HUES6 (cell line): ENCODE measurements at regions not wholly inside any gene's neighbourhood (a gene's known extent, or its start where the extent isn't known, plus 50 kb on each side); places are given as distances from the start of the nearest gene placed in this dataset.
"Not testable (repeated sequence)": the region's sequence is repeated elsewhere in the genome, so short reads cannot be mapped to it uniquely, and the experiment has no call there.

ENCODE experiments used
- H3K27ac ChIP-seq: 2 replicates; pipeline ENCODE4 v1.7.0; 2013; ENCODE audit warnings: low read depth, mild to moderate bottlenecking, low read length, inconsistent platforms
- H3K27me3 ChIP-seq: 2 replicates; pipeline ENCODE4 v1.6.1; 2013; ENCODE audit warnings: low read length; ENCODE audit not compliant: control insufficient read depth, insufficient read depth
- H3K36me3 ChIP-seq: 2 replicates; pipeline ENCODE4 v1.6.1; 2013; ENCODE audit warnings: low read length; ENCODE audit not compliant: control insufficient read depth, insufficient read depth
- H3K4me1 ChIP-seq: 2 replicates; pipeline ENCODE4 v1.6.1; 2013; ENCODE audit warnings: low read length; ENCODE audit not compliant: control insufficient read depth, insufficient read depth
- H3K4me3 ChIP-seq: 2 replicates; pipeline ENCODE4 v1.5.1; 2013; ENCODE audit warnings: low read depth, low read length
- H3K9ac ChIP-seq: one replicate; pipeline ENCODE4 v1.6.1; 2013; ENCODE audit warnings: mild to moderate bottlenecking, low read length
- H3K9me3 ChIP-seq: 2 replicates; pipeline ENCODE4 v1.6.1; 2013; ENCODE audit warnings: low read depth, low read length; ENCODE audit not compliant: control insufficient read depth, insufficient read depth

DNA sequence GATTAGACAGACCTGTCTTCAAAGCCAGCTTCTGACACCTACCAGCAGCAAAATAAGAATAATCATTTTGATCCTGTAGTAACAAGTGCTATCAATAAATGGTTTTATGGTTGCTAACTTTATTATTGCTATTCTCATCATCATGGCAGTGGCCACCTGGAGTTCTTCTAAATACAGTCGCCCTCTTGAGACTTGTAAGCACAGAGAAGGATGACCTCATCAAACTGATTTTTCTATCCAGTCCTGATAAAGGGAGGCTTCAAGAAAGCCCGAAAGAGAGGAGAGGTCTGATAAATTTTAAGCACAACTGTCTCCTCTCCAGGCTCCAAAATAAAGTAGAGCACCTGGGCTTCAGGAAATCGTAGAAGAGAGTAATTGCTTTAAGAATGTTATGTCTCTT, 286.4 kb downstream of the USP46 start:
- H3K4me3 ChIP-seq, result no peak overlapping the region
- H3K36me3 ChIP-seq, result no peaks in the 10 kb centered on the region
- H3K27me3 ChIP-seq, result no peaks in the 10 kb centered on the region
- peaks cover 7% of the 10 kb centered on the region for H3K4me1 ChIP-seq
- no peak overlapping the region for H3K27ac ChIP-seq
- no peaks in the 10 kb centered on the region for H3K9me3 ChIP-seq
- no peak overlapping the region for H3K9ac ChIP-seq

DNA sequence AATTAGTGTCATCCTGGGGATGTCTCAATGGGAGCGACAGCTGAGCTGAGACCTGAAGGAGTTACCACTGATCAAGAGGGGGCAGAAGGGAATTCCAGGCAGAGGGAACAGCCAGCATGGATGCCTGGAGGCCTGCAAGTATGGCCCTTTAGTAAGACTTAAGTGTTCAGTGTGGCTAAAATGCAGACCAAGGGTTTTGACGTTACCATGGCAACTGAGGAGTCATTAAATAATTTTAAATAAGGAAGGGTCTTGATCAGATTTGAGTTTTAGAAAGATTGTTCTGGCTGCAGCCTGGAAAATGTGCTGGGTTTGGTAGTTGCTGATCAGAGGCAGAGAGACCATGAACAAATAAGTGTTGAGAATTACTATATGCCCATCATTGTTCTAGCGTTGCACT, 285.5 kb downstream of the USP46 start:
- Histone ChIP-seq H3K9ac (no peak overlapping the region), H3K27ac (no peak overlapping the region), H3K27me3 (no peaks in the 10 kb centered on the region), H3K4me3 (no peak overlapping the region), H3K36me3 (no peaks in the 10 kb centered on the region), H3K9me3 (no peaks in the 10 kb centered on the region), H3K4me1 (peaks cover 10% of the 10 kb centered on the region)

- Histone ChIP-seq H3K4me3 (no peak overlapping the region), H3K9ac (no peak overlapping the region), H3K36me3 (no peaks in the 10 kb centered on the region), H3K4me1 (peaks cover 10% of the 10 kb centered on the region), H3K27ac (no peak overlapping the region), H3K27me3 (no peaks in the 10 kb centered on the region), H3K9me3 (no peaks in the 10 kb centered on the region)
Observed at GRCh38 chr4:52374877-52375276, 284.2 kb downstream of the USP46 start.

- no peak overlapping the region for H3K27ac ChIP-seq
- no peaks in the 10 kb centered on the region for H3K36me3 ChIP-seq
- no peaks in the 10 kb centered on the region for H3K27me3 ChIP-seq
- no peak overlapping the region for H3K4me3 ChIP-seq
- no peak overlapping the region for H3K9ac ChIP-seq
- H3K9me3 ChIP-seq, result no peaks in the 10 kb centered on the region
- H3K4me1 ChIP-seq, result peaks cover 10% of the 10 kb centered on the region
Observed at GRCh38 chr4:52376132-52376704, 282.9 kb downstream of the USP46 start.

DNA sequence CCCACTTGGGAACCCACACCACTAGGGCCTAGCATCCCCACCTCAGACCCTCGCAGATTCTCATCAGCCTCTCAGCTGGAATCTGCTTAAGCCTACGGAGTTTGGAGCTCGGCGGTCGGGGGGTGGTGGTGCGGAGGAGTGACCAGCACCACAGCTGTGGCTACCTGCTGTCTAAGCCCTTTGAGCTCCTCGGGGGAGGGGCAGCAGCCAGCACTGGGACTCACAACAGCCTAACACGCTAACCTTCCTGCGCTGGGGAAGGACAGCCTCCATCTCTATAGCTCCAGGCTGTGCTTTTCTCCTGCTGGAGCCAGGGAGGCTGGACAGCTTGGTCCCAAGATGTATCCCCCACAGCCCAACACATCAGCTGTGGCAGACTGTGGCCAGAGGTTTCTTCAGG, 281.5 kb downstream of the USP46 start:
- H3K27me3 ChIP-seq, result no peaks in the 10 kb centered on the region
- H3K36me3 ChIP-seq, result no peaks in the 10 kb centered on the region
- H3K4me3 ChIP-seq, result no peak overlapping the region
- no peak overlapping the region for H3K27ac ChIP-seq
- no peaks in the 10 kb centered on the region for H3K9me3 ChIP-seq
- H3K9ac ChIP-seq, result no peak overlapping the region
- H3K4me1 ChIP-seq, result peaks cover 10% of the 10 kb centered on the region

- Histone ChIP-seq H3K27ac (no peak overlapping the region), H3K27me3 (no peaks in the 10 kb centered on the region), H3K9ac (no peak overlapping the region), H3K9me3 (peaks cover 23% of the 10 kb centered on the region), H3K4me1 (no peaks in the 10 kb centered on the region), H3K4me3 (no peak overlapping the region), H3K36me3 (no peaks in the 10 kb centered on the region)
Observed at GRCh38 chr4:52407545-52407944, 251.6 kb downstream of the USP46 start.

DNA sequence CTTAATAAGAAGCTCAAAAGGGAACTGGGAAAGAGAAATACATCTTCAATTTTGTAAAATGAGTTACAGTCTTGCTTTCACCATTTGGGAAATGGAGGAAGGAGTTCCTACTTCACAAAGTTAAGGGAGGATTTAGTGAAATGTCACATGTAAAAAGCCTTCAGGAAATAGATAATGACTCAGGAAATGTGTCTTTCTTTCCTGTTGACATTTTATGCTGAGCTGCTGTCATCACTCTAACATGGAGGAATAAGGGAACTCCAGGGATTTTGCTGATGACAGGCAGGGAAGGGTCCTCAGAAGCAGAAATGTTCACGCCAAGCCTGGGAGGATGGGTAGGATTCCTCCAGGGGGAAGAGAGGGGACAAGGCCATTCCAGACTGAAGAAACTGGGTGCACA, 251.1 kb downstream of the USP46 start:
- no peaks in the 10 kb centered on the region for H3K27me3 ChIP-seq
- H3K9me3 ChIP-seq, result peaks cover 28% of the 10 kb centered on the region
- H3K9ac ChIP-seq, result no peak overlapping the region
- H3K27ac ChIP-seq, result no peak overlapping the region
- no peaks in the 10 kb centered on the region for H3K4me1 ChIP-seq
- H3K36me3 ChIP-seq, result no peaks in the 10 kb centered on the region
- H3K4me3 ChIP-seq, result no peak overlapping the region

GRCh38 chr4:52408471-52408870, 250.6 kb downstream of the USP46 start:
- Histone ChIP-seq H3K4me1 (no peaks in the 10 kb centered on the region), H3K9ac (no peak overlapping the region), H3K27ac (no peak overlapping the region), H3K4me3 (no peak overlapping the region), H3K9me3 (peaks cover 28% of the 10 kb centered on the region), H3K27me3 (no peaks in the 10 kb centered on the region), H3K36me3 (no peaks in the 10 kb centered on the region)

- peaks cover 32% of the 10 kb centered on the region for H3K9me3 ChIP-seq
- not testable (repeated sequence) for H3K9ac ChIP-seq, H3K4me3 ChIP-seq, H3K27me3 ChIP-seq, H3K27ac ChIP-seq, H3K36me3 ChIP-seq, H3K4me1 ChIP-seq
Observed at GRCh38 chr4:52409766-52410165, 249.3 kb downstream of the USP46 start.

GRCh38 chr4:52410971-52411370, 248.1 kb downstream of the USP46 start:
- no peaks in the 10 kb centered on the region for H3K4me1 ChIP-seq
- H3K4me3 ChIP-seq, result no peak overlapping the region
- H3K27ac ChIP-seq, result no peak overlapping the region
- no peaks in the 10 kb centered on the region for H3K36me3 ChIP-seq
- H3K9ac ChIP-seq, result no peak overlapping the region
- peaks cover 32% of the 10 kb centered on the region for H3K9me3 ChIP-seq
- H3K27me3 ChIP-seq, result no peaks in the 10 kb centered on the region

- H3K9me3 ChIP-seq, result no peaks in the 10 kb centered on the region
- no peak overlapping the region for H3K27ac ChIP-seq
- H3K9ac ChIP-seq, result no peak overlapping the region
- H3K27me3 ChIP-seq, result no peaks in the 10 kb centered on the region
- no peak overlapping the region for H3K4me3 ChIP-seq
- H3K4me1 ChIP-seq, result peaks cover 3% of the 10 kb centered on the region
- H3K36me3 ChIP-seq, result no peaks in the 10 kb centered on the region
Observed at GRCh38 chr4:52420330-52420729, 238.8 kb downstream of the USP46 start.

- Histone ChIP-seq H3K36me3 (no peaks in the 10 kb centered on the region), H3K27me3 (no peaks in the 10 kb centered on the region), H3K9me3 (no peaks in the 10 kb centered on the region), H3K4me3 (no peak overlapping the region), H3K9ac (no peak overlapping the region), H3K27ac (no peak overlapping the region), H3K4me1 (peaks cover 3% of the 10 kb centered on the region)
Observed at GRCh38 chr4:52421811-52422213, 237.3 kb downstream of the USP46 start.
